Stomach (tissue), 4 donors: ENCODE measurements at regions not wholly inside any gene's neighbourhood (a gene's known extent, or its start where the extent isn't known, plus 50 kb on each side); places are given as distances from the start of the nearest gene placed in this dataset.

Source experiments
- CTCF ChIP-seq, 7 experiments: fragments of 450-650 bp in 4 of 7; fragments of 200-600 bp in 3 of 7; sonication (generic) in 3 of 7; IDR thresholded peaks; one replicate each; pipeline ENCODE4 v1.5.1; 2016 to 2019; ENCODE audit warnings: antibody characterized with exemption in 7 of 7, control low read depth in 2 of 7, mild to moderate bottlenecking in 1 of 7
- POLR2A ChIP-seq, 4 donors: fragments of 450-650 bp; IDR thresholded peaks; one replicate each; pipeline ENCODE4 v1.6.1; 2016; ENCODE audit warnings: antibody characterized with exemption in 4 of 4, control low read depth in 2 of 4, mild to moderate bottlenecking in 1 of 4, moderate library complexity in 1 of 4
- POLR2AphosphoS5 ChIP-seq, 3 donors: sonication (generic); formaldehyde crosslinking; IDR thresholded peaks; one replicate each; pipeline ENCODE4 v1.6.1; 2016; ENCODE audit warnings: antibody characterized with exemption in 3 of 3

- TF ChIP-seq CTCF (IDR thresholded peaks at IDR 0.05), result no peak
- TF ChIP-seq POLR2A (IDR thresholded peaks at IDR 0.05), result no peak
- no peak for TF ChIP-seq POLR2AphosphoS5 (IDR thresholded peaks at IDR 0.05)
These were observed 2104.9 kb downstream of the PCDH9 start for GRCh38 chr13:65125236-65125635.
